HG03095 (cell line): ENCODE measurements at regions not wholly inside any gene's neighbourhood (a gene's known extent, or its start where the extent isn't known, plus 50 kb on each side); places are given as distances from the start of the nearest gene placed in this dataset.

ENCODE experiments used
- ATAC-seq: cut with Tn5 transposase; IDR thresholded peaks from one replicate; pipeline ENCODE4 v1.9.1; 2021; ENCODE audit warnings: moderate library complexity; ENCODE audit not compliant: unreplicated experiment

DNA sequence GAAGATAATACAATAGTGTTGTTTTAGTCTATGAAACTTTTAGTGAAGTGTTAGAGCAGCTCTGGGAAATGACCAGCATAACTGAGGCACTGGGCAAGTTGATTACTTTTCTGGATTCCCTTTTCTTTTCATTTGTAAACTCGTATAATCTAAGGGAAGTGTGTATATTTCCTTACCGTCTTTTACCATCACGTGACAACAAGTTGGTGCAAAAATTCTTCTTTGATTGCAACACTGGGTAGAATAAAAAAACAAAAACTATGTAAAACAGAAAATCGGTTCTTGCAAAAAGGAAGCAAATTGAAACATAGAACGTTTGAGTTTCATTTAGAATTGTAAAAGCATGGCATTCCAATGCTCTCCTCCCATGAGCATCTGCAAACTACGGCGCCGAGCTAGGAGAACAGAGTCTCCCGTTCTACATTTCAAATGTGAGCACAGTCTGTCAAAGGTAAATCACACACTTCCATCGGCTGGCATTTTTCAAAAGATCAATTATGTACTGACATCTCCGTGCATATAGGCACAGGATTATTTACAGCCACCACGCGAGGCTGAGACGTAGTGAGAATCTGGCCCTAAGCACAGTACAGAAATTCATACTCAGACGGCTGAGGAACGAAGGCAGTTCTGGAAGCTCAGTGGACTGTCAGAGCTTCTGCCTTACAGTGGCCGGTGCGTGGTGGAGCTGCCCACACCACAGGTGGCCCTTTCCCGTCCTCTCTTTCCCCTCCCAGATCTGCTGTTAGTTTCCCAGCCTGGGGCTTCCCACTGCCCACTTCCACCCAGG lies 314.0 kb downstream of the BMP7 start:
- no peak for ATAC-seq

DNA sequence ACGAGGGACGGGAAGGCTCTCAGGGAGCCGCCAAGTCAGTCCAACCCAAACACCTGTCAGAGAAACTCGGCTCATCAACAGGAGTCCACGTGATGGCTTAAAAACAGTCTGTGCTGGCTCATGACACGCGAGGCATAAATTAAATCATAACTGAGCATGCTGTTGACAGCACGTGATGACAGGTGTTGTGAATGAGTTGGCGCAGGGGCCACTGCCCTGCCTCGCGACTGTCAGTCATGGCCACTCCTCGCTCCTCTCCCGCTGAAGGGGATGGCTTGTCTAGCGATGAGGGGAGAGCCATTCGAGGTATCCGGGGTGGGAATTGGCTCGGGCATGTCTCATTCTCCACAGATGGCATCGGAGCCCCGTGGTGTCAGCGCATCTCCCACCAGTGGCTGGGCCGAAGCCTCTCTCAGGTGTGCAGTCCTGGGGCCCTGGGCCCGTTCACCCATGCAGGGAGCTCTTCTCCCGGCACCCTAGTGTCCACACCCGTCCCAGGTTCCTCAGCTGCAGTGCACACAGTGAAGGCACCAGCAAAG lies 313.3 kb downstream of the BMP7 start:
- ATAC-seq: no peak

DNA sequence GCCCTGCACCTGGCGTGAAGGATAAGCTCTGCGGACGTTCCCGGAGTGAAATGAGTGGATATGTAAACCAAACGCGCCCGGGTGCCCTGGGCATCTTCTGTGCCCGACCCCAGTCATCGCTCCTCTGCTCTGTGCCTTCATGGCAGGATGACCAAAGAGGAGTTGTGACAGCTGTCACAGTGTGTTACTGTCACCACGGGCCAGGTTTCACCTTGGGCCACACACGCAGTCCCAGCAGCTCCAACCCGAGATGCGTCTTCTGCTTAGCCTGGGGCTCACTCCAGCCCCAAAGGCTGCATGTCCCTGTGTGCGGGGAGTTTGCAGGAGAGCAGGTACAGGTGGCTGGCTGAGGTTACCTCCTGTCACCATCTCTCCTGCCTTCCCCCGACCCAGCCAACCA lies 311.6 kb downstream of the BMP7 start:
- ATAC-seq: no peak

DNA sequence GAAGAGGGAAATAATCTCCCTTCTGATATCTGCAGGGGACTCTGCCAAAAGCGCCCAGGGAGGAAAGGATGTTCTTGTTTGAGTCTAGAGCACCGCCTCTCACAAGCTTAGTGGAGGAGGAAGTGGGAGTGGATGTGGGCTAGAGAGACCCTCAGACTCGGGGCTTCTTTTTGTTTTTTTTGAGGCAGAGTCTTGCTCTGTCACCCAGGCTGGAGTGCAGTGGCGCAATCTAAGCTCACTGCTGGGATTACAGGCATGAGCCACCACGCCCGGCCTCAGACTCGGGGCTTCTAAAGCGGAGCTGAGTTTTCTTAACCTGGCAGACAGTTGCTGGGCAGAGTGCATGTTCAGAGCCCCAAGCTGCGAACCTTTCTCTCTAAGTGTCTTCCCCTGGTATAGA lies 310.8 kb downstream of the BMP7 start:
- ATAC-seq: no peak

DNA sequence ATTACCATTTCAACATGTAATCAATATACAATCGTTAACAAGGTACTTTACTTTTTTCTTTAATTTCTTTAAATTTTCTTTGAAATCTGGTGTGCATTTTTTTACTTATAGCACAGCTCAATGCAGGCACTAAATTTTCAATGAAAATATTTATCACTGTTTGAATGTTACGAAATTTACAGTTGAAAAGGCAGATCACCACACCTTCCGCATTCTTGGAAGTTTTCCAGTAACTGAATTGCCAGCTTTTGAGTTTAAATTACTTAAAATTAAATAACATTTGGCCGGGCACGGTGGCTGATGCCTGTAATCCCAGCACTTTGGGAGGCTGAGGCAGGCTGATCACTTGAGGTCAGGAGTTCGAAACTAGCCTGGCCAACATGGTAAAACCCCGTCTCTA lies 309.9 kb downstream of the BMP7 start:
- no peak for ATAC-seq

DNA sequence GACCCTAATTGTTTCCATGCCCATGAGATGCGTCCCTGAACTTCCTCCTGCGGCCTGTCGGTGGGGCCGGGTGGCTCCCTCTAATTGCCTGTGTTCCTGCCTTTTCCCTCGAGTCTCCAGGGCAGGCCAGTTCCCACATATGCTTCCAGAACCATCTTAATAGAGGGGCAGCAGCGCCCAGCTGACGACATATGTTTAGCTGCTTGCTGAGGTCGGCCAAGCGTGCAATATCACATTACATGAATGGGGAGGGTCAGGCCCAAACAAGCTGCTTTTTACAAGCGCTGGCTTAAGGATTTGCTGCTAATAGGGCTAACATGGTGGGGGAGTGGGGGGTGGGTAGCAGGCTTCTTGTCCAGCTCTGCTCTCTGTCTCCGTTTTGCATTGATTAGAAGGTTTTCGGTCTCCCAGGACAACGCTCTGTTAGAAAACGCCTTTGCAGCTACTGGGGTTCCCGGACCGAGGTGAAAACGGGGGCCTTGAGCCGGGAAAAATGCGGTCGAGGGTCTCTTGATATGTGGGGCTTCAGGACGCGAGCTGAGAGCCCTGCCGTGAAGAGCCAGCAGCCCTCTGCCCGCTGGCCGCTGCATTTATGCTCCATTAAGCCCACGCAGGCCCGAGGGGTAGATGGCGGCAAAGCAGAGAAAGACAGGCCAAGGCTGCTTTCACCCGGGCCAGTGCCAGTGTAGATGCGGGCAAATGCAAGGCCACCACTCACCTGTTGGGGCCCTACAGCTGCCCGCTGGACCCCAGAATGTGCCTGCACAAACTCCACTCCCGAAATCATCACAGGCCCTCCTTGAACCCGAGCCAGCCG lies 308.5 kb downstream of the BMP7 start:
- no peak for ATAC-seq

DNA sequence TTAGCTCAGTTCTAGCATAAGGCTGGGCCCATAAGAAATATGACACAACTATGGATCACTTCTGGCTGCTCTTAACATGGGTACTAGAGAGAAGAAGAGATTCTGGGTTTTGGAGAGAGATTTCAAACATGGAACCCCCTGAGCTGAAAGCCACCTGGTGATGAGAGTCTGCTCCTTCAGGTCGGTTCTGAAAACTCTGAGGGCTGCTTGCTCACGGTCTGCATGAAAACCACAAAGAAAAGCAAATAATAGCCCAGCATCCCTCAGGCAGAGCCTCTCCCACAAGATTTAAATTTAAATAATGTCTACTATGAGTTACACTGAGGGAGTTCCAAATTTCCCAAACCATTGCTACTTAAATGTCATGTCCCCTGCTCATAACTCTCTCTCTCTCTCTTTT lies 301.5 kb downstream of the BMP7 start:
- ATAC-seq: no peak

DNA sequence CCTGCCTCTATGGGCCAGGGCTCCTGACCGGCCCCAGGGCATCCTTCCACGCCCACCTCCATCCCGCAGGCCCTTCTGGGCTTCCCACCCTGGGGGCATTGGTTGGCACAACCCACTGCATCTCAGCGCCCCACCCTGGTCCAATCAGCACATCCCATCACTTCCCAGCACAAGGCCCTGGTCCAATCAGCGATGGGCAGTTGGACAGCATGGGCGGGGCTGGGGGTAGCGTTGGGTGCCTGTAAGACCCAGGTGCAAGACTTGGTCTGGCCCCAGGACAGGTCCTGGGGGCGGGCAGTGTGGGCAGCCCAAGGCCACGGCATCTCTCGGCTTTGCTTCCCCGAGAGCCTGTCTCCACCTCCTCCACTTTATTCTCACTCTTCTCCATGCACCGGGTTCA lies 298.5 kb downstream of the BMP7 start:
- no peak for ATAC-seq

DNA sequence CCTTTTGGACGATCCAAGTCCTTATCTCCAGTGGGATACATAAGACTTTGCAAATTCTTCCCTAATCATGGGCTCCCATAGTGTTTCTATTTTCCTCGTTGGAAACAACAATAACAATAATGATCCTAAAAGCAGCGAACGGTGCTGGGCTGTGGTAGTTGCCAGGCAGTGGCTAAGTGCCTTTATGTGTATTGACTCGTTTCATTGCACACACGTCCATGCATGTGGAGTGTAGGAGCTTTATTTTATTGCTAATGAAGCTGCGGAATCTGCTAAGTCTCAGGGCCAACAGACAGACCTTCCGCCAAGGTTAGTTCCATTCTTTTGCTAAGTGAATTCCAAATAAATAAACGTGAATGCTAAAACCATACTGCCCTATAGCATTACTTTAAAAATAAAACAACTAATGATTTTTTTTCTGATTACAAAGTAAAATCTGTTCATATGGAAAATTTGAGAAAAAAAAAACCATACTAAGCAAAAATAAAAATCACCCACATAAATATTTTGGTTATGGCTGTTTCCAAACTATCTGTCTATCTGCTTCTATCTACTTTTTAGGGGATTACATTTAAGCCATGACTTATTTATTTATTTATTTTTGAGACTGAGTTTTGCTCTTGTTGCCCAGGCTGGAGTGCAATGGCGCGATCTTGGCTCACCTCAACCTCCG lies 297.9 kb downstream of the BMP7 start:
- ATAC-seq: no peak

DNA sequence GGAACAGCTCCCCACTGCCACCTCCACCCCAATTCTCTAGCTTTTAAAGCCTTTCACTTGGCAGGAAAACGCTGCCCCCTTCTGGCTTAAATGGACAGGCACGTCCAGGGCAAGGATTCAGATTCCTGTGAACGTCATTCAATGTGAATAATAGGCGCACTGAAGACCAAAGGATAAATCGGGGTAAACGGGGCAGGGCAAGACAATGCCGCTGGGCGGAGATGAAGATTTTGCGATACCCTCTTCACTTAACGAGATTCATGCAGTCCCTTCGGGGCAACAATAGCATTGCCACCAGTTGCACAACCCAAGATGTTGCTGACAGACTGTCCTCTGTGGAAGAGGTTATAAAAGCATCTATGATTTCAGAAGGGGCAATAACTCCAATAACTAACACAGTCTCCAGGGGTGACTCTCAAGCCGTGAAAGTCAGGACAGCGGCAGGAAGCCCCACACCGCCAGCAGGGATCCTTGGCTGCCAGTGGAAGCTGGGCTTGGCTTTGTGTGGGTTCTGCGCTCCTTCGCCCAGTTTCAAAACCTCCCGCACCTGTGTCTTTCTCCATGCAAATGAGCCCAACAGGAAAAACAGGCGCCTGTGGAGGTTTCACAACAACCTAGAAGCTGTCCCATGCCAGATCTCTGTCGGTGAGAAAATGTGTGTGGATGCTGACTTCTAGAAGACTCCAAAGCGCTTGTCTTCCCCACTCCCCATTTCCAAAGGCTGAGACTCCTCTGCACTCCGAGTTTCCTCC lies 291.8 kb downstream of the BMP7 start:
- no peak for ATAC-seq

DNA sequence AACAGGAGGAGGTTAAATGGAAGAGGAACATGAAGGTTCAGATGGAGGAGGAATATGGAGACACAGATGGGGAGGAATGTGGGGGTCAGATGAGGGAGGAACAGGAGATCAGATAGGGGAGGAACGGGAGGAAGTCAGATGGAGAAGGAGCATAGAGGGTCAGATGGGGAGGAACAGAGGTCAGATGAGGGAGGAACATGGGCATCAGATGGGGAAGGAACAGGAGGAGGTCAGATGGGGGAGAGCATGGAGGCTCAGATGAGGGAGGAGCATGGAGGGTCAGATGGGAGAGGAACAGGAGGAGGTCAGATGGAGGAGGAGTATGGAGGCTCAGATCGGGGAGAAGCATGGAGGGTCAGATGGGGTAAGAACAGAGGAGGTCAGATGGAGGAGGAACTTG lies 290.6 kb downstream of the BMP7 start:
- ATAC-seq: no peak

DNA sequence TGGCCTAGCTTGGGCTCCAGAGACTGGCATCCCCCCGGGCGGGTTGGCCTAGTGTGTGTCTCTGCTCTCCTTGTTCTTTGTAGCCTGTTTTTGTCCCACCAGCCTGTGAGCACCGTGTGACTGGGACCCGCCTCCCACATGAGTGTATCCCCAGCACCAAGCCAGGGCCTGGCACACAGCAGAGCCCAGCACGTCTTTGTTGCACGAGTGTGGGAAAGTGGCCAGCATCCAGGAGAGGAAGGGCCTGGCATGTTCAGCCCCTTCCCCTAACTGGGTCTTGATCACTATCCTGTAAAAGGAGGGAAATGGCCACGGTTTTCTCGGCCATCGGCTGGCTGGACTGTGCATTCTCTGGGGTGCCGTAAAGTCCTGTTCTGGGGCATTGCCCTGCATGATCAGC lies 290.1 kb downstream of the BMP7 start:
- ATAC-seq: no peak

DNA sequence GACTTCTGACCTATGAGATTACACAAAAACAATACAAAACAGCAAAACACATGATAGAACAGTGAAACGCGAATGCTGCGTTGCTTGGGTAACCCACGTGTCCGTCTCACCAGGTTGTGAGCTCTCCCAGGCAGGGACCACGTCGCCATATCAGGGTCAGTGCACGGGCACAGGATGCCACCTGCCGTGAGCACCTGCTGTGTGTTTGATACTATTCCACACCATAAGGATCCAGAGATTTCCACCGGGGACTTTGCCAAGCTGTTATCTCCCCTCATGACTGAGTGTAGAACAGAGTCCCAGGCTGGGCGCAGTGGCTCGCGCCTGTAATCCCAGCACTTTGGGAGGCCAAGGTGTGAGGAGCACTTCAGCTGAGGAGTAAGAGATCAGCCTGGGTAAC lies 288.0 kb downstream of the BMP7 start:
- no peak for ATAC-seq

DNA sequence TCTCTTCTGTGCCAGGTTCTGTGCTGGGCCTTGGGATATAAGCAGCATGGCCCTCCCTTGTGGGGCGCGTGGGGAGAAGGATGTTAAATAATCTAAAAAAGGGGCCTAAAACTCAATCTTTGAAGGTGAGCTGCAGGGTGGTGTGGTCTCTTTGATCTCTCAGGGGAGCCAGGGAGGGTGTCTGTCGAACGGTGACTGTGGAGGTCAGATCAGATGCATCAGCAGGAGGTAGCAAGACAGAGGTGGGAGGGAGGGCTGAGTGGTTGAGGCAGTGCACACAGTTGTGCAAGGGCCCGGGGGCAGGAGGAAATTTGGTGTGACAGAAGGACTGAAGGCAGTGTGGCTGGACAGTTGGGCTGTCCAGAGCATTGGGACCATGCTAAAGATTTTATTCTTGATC lies 287.3 kb downstream of the BMP7 start:
- ATAC-seq: no peak

DNA sequence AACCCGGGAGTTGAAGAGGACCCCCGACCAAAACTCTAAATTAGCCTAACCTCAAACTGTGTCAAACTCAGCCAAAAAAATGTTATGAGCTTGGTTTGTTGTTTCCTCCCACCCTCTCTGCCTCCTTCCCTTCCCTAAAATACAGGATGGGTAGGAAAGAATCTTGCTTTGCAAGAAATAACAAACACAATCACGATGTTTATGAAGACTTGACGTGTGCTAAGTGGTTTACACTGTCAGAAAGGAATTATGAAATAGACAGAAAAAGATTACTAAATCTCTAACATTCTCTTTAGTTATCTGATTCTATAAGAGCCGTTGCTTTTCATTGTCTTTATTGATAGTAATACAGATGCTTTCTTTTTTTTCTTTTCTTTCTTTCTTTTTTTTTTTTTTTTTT lies 285.1 kb downstream of the BMP7 start:
- no peak for ATAC-seq

DNA sequence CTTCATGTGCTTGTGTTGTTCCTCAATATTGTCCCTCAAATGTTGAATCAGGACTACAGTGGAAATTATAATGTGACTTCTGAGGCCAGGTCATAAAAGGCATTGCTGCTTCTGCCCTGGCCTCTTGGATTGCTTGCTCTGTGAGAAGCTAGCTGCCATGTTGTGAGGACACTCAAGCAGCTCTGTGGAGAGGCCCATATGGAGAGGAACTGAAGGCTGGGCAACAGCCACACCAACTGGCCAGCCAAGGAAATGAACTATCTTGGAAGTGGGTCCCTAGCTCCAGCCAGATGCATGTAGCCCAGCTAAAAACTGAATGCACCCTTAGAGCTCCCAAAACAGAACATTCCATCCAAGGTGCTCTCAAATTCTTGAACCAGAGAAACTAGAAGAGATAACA lies 282.6 kb downstream of the BMP7 start:
- no peak for ATAC-seq

DNA sequence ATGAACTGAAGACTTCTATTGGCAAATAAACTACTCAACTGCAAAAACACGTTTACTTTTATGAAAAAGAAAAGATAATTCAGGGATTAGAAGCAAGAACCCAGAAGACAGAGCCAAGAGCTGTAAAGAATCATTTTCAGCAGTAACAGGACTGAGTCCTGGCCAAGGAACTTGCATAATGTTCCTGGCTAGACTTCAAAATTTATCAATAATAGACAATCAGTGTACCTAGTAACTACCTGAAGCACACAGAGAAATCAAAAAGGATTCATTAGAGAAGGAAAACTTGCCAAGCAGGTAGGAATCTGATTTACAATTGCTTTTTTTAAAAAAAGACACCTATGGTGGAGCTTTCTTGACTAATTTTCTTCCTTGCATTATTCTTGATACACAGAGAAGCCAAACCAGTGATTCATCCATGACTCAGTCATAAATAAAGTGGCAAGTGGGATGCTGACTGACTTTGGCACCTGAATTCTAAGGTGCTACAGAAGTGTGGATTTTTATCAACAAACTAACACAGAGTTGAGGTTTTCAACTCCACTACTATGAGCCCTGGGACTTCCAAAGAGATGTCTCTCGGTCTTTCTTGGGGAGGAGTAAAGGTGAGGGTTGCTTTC lies 281.3 kb downstream of the BMP7 start:
- ATAC-seq: no peak

DNA sequence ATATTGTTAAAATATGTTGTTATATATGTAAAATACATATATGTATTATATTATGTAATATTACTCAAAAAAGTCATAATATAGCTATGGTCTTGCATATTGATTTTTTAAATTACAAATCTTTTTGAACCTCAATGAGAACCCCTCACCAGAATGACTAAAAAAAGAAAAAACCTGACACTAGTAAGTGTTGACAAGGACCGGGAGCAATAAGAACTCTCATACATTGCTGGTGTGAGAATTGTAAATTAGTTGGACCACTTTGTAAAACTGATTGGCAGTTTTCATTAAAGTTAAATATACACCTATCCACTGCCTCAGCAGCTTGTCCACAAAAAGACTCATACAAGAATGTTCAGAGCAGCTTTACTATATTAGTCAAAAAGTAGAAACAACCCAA lies 280.0 kb downstream of the BMP7 start:
- no peak for ATAC-seq

DNA sequence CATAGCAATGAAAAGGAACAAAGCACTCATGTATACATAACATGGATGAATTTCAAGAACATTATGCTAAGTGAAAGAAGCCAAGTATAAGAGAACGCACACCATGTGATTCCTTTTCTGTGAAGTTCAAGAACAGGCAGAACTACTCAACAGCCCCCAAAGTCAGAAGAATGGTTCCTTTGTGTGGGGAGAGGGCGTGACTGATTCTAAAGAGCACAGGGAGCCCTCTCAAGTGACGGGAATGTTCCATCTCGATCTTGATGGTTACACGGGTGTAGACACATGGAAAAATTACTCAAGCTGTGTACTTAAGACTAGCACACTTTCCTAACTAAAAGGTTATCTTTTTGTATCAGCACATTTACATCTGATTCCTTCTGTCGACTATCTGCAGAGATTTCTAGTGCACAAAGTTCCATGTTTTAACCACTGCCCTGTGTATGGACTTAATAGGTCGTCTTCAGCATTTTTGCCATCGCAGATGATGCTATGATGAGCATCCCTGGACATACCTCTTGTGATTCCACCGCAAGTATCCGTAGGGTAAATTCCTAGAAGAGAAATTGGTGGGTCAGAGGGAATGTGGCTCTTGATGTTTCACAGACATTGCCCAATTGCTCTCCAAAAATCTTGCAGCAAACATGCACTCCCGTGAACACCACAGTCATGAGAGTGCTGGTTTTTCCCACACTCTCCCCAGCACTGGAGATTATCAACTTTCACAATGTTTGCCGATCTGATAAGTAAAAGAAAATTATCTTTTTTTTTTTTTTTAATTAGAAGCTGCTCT lies 279.3 kb downstream of the BMP7 start:
- no peak for ATAC-seq

DNA sequence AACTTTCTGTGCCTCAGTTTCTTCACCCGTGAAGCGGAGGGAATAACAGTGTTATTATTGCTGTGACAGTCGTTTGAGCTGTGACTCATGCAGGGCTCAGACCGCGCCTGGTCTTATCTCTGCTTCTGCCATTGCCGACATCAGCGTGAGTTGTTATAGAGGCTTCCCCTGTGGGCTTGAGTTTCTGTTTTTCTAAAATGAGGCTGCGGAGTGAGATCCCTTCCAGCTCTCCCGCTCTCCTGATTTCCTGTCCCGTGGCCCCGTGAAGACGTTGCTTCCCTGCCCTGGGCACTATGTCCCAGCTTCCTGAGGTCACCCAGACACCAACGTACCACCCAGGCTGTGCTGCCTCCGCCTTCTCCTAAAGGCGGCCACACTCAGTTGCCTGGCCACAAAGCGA lies 278.5 kb downstream of the BMP7 start:
- ATAC-seq: no peak
